ENCODE measurements at regions not wholly inside any gene's neighbourhood (a gene's known extent, or its start where the extent isn't known, plus 50 kb on each side); places are given as distances from the start of the nearest gene placed in this dataset.

DNA sequence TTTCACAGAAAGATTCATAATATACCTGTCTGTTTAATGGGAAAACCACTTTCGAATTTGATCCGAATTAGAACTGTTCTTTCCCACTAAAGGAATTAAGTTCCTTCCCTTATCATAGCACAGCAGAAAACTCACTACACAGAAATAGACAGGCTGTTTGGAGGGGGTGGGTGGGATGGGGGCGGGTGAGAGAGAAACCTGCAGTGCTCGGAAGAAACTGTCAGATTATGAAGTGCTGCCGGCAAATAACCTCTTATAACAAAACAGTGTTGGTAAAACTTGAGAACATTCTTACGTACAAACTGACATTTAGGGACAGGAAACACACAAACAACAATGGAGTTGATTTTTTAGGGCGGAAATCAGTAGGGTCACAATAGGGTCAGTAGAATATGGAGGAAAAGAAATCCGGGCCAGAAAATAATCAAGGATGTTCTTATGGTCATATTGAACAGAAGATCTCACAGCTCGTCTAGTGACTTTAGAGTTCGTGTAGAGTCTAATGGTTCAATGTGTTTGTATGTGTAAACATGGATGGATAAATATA lies 756.0 kb upstream of the LRATD1 start:
- no peak for DNase-seq (ENCODE audit: low read depth)

DNA sequence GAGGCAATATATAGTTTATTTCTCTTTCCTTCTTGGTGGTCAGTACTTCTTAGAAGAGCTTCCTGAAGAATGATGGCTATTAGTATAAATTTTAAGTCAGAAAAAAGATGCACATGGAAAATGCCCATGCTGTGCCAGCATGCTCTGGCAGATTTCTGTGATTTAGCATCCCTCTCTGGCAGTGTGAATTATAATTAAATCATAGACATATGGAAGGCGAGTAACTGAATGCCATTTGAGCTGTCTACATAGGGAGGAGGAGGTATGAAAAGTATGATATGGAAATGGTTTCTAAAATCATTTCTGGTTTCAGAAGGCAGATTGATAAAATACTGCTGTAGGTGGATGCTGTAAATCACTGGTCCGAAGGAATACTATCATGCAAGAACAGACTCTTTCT lies 754.9 kb upstream of the LRATD1 start:
- no peak for DNase-seq (ENCODE audit: low read depth)

DNA sequence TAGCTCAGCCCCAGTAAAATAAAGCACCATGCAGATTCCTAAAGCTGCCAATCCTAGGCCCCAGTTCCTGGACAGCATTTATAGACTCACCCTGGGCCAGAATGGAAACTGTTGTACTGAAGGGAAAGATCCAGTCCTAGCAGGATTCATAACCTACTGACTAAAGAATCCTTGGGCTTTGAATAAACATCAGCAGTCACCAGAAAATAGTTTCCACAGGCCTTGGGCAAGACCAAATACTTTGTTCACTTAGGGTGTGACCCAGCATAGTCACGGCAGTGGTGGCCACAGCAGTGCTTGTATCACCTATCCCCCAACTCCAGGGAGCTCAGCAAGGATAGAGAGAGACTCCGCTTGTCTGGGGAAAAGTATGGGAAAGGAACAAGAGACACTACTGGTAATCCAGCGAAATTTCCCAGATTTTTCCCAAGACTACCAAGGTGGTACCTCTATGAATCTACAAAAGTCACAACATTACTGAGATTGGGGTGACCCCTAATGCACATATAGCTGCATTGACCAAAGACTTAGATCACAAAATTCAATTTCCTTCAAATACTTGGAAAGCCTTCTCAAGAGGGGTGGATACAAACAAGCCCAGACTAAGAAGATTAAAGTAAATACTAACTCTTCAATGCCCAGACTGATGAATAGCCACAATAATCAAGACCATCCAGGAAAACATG lies 748.1 kb upstream of the LRATD1 start:
- DNase-seq (ENCODE audit: low read depth) = no peak

DNA sequence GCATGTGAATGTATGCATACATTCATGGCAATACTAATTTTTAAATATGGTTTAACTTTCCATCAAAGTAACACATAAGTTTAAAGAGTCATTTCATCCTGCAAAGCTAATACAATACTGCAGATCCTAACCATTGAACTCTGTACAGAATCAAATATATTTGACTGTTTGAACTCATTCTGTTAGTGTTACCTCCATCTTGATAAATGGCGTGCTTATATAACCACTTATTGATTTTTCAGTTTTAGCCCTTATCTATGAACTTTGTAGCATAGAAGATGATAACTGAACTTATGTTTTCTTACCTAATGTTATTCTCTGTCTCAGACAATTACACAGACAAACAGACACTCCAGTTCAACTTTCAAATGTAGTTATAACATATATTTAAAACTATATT lies 731.0 kb upstream of the LRATD1 start:
- DNase-seq (ENCODE audit: low read depth) = no peak

DNA sequence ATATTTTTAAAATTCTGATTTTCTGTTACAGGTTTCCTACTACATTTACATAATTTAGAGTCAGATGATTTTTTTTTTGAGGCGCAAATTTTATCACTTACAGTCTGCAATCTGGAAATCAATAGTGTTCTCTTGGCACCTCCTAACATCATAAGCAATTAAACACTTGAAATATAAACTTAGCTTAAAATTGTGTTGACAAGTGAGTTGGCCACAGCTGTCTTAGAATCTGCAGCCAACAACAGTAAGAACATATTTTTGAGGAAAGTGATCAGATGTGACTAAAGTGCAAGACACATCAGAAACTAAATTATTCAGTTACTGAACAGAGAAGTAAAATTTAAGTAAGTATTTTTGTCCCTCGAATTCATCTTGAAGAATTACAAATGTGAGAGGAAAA lies 726.7 kb upstream of the LRATD1 start:
- no peak for DNase-seq (ENCODE audit: low read depth)

DNA sequence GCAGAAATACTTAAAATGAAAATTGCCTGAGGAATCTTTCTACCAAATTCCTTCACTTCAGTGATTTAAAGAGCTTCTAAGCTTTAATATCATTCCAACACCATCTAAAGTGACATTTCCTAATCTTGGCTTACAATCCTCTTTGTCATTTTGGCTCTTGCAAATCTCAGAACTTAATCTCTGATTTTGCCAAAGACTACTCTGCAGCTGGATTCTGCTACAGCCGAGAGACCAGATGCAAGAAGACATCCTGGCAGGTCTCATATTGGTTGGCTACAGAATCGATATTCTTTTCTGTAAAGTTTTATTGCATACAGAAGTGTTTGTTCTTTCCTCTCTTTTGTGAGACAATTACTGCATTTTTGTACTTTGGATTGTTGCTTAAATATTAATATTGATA lies 716.5 kb upstream of the LRATD1 start:
- no peak for DNase-seq (ENCODE audit: low read depth)

DNA sequence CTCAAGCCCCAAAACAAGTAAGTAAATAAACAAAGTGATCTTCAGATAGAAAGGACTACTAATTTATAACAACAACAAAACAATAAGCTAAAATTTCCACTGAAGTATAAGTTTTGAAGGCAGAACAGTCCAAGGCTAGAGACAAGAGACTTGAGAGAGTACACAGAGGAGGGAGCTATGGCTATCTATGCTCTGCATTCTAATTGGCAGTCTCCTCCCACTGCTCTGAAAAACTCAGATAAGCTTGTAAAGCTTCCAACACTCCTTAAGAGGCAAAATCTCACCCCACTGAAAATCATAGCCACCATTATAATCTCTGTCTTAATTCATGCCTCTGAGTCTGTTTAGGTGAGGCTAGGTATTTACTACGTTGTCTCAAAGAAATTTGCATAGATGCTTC lies 714.6 kb upstream of the LRATD1 start:
- DNase-seq (ENCODE audit: low read depth) = no peak

DNA sequence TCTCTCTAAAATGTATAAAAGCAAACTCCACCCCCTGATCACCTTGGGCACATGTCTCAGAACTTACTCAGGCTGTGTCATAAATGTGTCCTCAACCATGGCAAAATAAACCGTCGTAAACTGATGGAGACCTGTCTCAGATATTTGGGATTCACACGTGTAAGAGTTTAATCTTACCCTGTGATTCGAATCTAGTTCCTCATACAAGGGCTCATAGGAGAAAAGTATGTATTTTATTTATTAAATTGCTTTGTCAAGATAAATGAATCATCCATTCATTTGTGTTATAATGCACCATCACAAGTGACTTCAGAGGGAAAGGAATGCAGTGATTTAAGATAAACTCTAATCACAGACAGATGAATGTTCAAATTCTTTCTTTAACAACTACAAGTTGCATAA lies 712.5 kb upstream of the LRATD1 start:
- no peak for DNase-seq (ENCODE audit: low read depth)

DNA sequence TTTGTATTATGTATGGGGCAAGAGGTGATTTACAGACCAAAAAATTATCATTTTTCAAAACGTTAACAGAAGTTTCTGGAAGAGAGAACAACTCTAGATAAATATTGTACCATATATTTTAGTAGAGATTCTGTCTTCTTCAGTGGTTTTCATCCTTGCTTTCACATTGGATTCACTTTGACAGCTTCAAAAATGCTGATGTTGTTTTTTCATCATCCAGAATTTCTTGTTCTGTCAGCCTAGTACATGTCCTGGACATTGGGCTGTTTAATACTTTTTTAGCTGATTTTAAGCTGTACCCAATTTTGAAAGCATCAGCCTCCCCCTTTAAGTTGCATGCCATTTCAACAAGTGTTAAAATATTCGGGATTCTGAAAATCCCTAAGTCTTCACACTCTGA lies 711.3 kb upstream of the LRATD1 start:
- DNase-seq (ENCODE audit: low read depth) = no peak

DNA sequence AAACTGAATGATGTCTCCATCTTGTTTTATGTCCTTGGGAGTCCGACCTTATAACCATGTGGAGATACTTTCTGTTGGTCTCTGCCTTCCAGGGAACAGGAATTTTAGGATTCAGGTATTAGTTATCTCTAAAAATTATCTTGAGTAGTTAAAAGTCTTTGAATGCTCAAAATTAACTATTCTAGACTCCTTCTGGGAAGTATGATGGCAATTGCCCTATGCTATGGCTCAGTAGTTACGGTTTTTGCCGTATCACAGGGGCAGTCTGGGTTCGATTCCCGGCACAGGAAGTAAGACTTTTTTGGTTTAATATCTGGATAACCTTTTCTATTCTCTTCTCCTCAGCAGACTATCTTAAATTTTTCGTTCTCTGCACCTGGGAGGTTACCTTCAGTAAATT lies 708.7 kb upstream of the LRATD1 start:
- DNase-seq (ENCODE audit: low read depth) = no peak

DNA sequence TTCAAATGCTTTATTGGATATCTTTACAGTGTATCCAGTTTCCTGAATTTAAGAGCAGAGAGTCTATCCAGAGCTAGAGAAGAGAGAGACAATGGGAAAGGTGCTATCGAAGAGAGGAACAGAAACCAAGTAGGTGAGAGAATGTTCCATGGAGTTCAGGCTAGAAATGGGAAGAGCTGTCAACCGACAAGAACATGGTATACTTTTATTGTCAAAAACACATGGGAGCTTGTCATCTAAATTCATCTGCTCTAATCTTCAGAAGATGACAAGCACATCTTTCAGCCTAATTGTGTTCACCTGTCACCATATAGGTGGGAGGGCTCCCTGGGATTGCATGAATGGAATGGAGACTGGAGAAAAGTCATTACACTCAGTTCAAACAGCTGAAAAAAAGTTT lies 690.4 kb upstream of the LRATD1 start:
- DNase-seq (ENCODE audit: low read depth) = no peak

DNA sequence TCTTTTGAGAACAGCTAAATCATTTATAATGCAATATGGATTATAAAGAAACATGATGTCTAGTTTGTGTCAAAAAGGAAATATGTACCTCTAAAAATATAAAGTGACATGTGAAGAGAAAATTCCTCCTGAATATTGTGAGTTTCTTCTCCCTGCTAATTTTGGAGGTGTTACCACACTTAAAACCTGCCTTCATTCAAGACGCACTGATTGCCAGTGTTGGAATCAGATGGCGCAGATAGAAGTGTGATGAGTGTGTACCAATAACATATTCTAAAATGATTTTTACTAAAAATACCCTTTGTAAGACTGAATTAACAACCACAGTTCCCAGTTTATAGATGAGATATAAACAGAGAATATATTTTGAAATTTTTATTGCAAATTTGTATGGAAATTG lies 681.8 kb upstream of the LRATD1 start:
- DNase-seq (ENCODE audit: low read depth) = no peak

DNA sequence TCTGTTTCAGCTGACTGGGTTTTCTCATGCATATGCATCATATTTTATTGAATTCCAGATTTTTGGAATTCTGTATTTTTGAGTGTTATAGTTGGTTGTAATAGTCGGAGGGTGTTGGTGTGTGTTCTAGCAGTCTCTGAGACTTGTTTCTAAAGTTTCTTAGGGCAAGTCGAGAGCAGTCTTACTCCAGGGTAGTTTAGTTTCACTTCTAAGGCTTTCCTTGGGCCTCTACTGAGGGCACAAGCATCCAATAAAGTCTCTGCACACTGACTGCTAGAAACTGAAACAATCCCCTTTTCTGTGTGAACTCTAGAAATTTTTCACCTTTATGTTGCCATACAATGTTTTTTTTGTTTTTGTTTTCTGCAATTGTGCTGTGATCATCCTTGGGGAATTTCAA lies 663.7 kb upstream of the LRATD1 start:
- no peak for DNase-seq (ENCODE audit: low read depth)

DNA sequence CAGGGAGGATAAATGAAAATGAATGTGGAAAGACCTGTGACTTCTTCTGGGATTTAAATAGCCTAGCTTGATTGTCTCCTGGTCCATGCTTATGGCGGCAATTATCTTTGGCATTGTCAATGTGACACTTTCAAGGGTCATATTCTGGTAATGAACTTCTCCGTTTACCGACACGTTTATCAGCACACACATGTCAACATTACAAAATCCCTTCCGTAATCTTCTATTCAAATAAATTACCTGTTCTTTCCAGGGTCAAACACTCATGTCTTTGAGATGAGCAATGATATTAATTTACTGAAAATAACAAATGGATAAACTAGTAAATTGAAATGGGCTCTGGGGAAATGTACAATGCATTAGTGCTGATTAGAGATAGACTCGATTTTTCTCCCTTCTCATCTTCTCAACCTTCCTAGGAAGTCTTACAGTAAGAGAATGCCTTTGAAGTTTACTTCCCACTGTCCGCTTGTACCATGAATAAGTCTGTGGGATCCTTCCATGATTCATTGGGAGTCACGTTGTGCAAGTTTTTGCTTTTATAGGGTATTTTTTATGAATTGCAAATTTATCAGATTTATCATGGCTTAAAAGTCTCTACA lies 646.3 kb upstream of the LRATD1 start:
- DNase-seq (ENCODE audit: low read depth) = no peak

DNA sequence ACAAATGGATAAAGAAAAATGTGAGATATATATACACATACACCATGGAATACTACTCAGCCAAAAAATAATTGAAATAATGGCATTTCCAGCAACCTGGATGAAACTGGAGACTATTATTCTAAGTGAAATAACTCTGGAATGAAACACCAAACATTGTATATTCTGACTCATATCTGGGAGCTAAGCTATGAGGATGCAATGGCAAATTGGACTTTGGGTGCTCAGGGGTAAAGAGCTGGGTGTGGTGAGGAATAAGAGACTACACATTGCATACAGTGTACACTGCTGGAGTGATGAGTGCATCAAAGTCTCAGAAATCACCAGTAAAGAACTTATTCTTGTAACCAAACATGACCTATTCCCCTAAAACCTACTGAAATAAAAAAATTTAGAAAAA lies 636.0 kb upstream of the LRATD1 start:
- DNase-seq (ENCODE audit: low read depth) = no peak

DNA sequence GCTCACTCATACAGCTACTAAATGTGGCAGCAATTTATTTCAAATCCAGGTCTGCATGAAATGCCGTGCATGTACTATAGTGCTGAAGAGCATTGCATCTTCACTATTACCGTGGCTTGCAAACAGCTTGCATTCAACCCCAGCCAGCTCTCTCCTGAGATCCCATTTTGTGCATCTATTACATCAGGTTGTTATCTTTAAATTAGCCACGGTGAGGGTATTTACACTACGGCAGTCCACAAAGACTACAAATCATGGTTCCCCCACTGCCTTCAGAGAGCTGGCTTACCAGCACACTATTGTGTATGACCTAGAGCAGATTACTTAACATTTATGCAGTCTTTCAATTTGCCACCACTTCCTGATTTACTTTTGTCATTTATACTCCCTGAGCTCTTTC lies 621.3 kb upstream of the LRATD1 start:
- no peak for DNase-seq (ENCODE audit: low read depth)

DNA sequence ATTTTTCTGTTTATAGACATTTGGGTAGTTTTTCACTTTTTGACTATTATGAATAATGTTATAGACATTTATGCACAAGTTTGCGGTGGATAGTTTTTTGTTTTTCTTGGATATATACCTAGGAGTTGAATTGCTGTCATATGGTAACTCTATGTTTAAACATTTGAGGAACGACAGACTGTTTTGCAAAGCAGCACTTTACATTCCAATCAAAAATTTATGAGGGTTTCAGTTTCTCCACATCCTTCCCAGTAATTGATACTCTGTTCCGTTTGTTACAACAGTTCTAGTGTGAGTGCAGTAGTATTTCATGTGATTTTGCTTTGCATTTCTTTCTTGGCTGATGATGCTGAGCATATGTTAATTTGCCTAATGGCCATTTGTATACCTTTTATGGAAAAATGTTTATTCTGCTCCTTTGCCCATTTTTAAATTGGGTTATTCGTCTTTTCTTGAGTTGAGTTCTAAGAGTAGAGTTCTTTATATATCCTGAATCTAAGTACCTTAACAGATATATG lies 617.3 kb upstream of the LRATD1 start:
- no peak for DNase-seq (ENCODE audit: low read depth)

DNA sequence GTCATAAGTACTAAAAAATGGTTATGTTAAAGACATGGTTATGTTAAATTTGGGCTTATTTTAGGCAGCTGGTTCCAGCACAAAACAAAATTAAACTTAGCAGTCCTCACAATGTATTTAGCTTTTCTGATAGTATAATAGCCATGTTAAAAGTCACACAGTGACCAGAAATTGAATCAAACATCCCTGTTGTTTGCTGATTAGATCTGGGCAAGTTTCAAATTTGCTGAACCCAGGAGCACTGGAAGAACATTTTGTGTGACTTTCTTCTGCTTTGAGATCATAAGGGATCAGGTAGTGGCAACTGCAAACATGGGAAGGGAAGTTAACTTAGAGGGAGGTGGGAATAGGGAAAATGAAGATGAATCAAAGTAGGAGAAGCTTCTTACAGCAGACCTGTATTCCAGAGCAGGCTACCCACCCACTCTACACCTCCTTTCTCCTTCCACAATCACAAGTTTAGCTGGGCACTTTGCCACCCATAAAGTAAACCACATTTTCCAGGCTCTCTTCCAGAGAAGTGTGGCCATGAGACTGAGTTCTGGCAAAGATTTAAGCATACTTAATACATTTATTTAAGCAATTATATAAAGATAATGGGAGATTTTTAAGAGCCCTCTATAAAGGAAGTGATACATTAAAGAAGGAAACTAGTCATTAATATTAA lies 616.1 kb upstream of the LRATD1 start:
- DNase-seq (ENCODE audit: low read depth) = no peak

DNA sequence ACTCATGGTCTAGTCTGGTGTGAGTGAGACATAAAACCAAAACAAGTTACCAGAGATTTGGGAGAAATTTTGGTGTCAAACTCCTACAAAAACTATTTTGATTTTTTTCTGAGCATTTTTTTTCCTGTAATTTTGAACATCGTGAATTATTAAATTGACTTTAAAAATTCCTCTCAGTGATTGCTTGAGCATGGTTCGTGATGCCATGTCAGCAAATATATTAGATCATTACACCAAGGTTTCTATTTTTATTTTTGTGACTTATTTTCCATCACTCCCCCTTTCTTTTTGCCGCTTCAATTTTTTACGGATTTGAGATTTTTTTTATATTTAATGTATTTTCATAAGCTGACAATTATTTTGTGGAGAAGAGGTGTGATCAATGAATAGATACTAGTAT lies 613.9 kb upstream of the LRATD1 start:
- no peak for DNase-seq (ENCODE audit: low read depth)

DNA sequence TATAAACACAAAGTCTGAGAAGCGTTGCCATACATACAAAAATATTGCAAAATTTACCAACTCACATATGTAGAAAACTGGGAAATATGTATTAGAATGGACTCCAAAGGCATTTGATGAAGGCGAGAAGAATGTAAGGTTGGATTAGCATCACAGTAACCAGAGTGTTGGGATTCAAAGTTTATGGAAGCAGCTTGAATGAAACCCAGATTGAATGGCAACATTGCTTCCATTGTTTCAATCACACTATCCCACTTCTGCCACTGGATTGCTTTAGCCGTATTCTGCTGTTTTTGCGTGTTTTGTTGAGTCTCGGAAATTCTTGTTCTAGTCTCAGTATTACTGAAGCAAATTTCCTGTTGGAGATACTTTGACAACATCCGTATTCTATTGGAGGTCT lies 609.0 kb upstream of the LRATD1 start:
- DNase-seq (ENCODE audit: low read depth) = no peak

DNA sequence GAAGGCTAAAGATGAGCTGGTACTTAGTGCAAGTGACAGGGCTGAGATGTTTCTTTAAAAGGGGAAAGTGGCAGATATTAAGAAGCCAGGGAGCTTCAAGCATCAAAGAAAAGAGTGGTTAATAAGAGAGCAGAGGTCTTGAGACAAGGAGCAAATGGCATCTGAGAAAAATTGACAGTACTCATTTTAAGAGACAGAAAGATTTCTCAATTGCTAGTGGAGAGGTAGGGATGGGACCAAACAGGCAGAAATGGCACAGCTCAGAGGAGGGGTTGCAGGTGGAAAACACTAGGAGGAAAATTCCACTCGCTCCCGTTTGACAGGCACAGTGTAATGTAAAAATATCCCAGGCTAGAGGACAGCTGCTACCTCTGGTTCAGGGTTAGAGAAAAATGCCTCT lies 593.4 kb upstream of the LRATD1 start:
- DNase-seq (ENCODE audit: low read depth) = no peak

DNA sequence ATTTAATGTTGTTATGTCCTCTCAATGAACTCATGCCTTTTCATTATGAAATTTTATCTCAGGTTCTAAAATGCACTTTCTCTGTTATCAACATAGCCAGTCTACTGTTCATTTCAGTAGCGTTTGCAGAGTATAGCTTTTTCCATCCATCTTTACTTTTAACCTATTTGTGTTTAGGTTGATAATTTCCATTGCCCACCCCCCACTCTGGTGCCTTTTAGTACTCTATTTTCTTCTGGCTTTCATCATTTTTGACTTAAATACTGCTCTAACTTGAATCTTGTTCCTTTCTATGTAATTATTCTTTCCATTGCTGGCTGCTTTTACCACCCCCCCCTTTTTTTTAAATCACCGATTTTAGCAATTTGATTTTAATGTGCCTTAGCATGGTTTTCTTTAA lies 585.0 kb upstream of the LRATD1 start:
- no peak for DNase-seq (ENCODE audit: low read depth)

DNA sequence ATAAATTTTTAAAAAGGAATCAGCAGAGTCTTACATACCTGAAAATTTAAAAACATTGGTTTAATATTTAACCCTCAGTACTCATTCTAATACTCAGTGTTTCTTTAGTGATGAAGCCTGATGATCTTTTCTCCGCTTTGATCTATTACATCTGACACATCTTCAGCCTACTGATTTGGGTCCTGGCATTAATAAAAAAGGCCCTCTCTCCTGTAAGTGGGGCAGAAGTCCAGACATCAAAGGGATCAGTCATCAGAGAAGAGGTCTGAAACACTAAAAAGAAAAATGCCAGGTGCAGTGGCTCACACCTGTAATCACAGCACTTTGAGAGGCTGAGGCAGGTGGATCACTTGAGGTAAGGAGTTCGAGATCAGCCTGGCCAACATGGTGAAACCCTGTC lies 581.1 kb upstream of the LRATD1 start:
- no peak for DNase-seq (ENCODE audit: low read depth)
